SK-N-DZ (cell line): ENCODE measurements at regions not wholly inside any gene's neighbourhood (a gene's known extent, or its start where the extent isn't known, plus 50 kb on each side); places are given as distances from the start of the nearest gene placed in this dataset.
A peak's percentile ranks its signal among the peaks of the same experiment; 100 is the strongest.
"Not testable (repeated sequence)": the region's sequence is repeated elsewhere in the genome, so short reads cannot be mapped to it uniquely, and the experiment has no call there.

ENCODE experiments used
- DNase-seq: peaks from one replicate; pipeline ENCODE4 v3.0.0-alpha.2; 2015; ENCODE audit warnings: low spot score

GRCh38 chr6:97677626-97678025 lies 394.6 kb upstream of the MMS22L start:
- no peak for DNase-seq

- DNase-seq = no peak
Measured at GRCh38 chr6:97687916-97688315, 404.9 kb upstream of the MMS22L start.

- peak; percentile 15 for DNase-seq
Measured at GRCh38 chr6:97689078-97689754, 406.2 kb upstream of the MMS22L start.

DNA sequence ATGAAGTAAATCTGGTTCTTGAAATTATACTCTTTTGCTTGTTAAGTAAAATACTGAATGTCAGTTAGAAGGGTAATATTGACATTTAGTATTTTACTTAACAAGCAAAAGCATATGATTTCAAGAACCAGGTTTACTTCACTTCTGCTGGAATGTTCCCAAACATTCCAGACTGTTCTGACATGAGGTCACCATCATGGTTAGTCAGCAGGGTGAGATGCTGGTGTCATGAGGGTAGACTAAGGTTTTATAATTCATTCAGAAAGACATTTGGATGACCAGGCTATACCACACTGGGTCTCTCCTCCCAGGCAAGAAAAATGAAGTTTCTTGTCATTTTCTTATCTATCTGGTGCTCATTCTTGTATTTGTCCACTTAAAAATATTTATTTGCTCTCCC lies 414.4 kb upstream of the MMS22L start:
- no peak for DNase-seq

GRCh38 chr6:97701801-97702200 lies 418.8 kb upstream of the MMS22L start:
- no peak for DNase-seq

DNA sequence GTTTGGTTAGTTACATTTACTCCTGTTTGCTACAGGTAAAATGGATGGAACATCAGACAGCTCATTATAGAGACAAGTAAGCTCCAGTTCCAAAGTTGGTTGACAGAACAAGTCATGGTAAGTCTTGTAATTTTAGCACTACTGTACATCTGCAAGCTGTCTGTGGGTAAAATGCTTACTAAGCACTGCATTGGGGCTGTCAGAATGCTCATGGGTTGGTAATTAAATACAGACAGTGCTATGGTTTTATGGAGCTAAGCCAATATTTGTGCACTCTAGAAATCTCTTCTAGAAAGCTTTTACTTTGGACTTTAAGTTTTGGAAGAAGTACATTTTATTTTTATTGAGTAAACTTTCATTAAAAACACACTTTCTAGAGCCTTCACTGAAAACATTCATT lies 419.2 kb upstream of the MMS22L start:
- DNase-seq = no peak

DNA sequence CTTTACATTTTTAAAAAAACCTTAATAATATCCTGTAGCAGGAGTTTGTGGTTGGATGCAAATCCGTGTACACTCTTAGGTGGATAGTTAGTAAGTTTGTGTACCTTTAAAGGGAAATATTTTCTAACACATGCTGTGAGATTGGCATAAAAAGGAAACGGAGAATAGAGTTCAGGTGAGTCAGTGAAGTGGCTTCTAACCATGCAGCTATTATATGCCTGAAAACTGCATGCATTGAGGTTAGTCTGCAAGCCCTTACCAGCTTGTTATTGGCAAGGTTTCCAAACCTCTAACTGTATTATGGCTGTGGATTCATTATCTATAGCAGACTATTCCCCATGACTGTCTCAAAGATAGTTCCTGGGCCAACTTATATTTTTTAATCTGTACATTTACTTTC lies 420.6 kb upstream of the MMS22L start:
- DNase-seq = no peak

DNA sequence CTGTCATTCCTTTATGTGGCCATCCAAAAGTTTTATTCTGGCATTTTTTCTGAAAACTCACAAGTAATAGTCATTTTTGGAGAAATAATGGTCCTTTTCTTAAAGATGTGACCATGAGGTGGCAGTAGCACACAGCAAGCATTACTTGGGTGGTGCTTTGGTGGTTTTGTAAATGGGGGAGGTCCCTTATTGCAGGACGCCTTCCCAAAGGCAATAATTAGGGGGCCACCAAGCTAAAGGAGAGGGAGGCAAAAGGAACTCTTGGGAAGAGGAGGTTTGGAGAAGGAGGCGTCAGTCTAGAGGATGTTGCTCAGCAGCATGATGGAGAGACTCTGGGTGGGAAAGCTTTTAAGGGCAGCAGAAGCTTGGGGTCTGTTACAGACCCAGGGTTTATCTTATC lies 422.6 kb upstream of the MMS22L start:
- DNase-seq = peak; percentile 28

DNA sequence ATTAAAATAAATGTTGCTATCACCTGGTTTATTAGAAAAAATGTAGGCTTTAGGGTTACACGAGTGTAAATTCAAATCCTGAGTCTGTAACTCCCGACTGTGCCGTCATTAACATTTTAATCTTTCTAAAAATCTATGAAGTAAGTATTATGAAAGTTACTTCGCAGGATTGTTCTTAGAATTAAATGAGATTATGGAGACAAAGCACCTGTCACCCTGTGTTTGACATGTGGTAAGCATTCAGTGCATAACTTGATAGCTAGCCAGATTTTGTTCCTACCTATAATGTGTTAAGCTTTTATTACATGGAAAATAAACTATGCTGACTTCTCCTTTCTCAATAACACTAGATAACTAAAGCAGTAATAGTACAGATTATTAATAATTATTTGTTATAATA lies 429.7 kb upstream of the MMS22L start:
- no peak for DNase-seq

GRCh38 chr6:97714772-97715171 lies 431.8 kb upstream of the MMS22L start:
- DNase-seq = no peak

GRCh38 chr6:97717086-97717485 lies 434.1 kb upstream of the MMS22L start:
- no peak for DNase-seq

GRCh38 chr6:97726378-97726777 lies 443.4 kb upstream of the MMS22L start:
- peak; percentile 26 for DNase-seq

- peak; percentile 9 for DNase-seq
Measured at GRCh38 chr6:97732045-97732444, 449.0 kb upstream of the MMS22L start.

- no peak for DNase-seq
Measured at GRCh38 chr6:97757575-97757974, 474.6 kb upstream of the MMS22L start.

DNA sequence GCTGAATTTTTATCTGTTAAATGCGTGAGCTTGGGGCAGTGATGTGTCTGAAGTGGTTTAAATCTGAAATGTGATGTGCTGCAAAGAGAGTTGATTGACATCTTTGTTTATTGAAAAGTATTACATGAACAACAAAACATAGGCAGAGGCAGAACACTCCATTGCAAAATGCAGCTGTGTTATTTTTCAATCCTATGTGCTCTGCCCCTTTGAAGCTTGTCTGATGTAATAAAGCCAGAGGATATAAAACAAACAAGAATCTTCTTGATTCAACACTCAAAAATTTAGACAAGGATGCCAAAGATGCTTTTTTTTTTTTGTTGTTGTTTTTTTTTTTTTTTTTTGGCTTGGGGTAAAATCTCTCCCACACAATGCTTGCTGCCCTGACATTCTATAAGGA lies 482.4 kb upstream of the MMS22L start:
- no peak for DNase-seq

DNA sequence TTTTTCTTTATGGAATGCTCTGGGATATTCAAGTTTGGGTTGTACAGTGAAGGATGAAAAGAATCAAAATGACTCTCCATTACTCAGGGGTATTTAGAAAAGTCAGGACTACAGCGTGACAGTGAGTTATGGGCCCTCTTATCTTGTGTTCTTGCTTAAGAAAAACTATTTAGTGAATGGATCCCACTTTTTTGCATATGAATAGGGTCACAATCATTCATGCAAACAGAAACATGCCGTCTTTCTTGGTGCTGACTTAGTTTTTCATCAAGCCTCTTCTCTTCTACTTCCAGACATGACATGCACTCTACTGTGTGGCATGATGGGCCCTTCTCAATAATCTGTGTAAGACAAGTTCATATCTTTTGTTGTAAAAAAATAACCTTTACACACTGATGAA lies 488.4 kb upstream of the MMS22L start:
- DNase-seq = no peak

GRCh38 chr6:97775012-97775411 lies 492.0 kb upstream of the MMS22L start:
- no peak for DNase-seq

DNA sequence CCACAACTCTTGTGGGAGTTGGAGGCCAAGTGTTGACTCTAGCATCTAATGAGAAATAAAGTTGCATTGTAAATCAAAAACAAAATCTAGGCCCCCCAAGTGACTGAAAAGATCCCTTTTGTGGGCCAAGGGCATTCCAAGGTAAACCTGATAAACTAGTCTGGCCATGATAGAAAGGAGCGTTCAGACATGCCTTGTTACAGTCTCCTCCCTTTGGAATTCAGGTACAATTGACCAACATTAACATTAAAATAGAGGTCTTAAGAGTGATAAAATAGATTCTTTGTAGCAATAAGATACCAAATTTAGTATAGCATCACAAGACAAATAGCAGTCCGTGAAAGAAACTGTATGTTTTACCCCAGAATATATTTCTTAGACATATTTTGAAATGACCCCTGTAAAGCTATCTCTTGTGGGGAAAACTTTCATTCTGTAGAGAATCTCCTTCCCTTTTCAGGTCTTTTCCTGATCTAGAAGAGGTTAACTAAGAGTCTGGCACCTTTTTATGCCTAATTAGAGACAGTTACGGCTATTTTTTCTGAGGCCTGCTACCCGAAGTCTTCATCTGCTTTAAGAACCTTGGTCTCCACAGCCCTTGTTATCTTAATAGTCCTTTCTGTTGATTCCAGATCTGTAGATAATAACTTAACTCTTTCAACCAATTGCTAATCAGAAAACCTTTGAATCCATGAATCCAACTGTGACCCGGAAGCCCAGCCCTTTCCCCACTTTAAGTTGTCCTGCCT lies 495.4 kb upstream of the MMS22L start:
- no peak for DNase-seq

- DNase-seq = not testable (repeated sequence)
Measured at GRCh38 chr6:97779039-97779766, 496.2 kb upstream of the MMS22L start.

DNA sequence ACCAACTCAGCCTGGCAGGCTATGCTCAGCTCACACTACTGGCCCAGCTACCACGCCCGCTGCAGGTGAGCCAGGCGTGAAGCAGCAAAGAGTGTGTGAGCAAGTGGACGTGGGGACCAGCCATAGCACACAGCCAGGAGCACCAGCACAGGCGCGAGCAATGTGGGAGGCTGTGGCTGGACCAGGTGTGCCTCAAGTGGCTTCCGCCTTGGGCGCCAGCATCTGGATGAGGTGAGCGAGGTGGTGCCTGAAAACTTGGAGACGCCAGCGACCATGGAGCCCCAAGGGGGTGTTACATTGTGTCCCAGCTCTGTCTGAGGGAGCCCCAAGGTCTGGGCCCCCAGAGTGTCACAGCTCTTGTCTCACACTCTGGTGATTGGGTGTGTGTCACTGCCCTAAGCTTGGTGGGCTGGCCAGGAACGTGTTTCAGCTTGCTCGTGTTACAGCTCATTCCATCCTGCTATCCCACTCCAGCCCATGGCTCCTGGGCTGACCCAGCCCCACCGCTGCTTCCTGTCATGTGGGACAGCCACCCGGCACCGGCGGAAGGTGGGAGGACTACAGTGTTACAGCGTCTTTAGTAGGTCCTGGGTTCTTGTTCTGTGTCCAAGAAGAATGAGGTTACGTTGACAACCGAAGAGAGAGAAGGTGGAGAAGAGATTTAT lies 508.0 kb upstream of the MMS22L start:
- DNase-seq = no peak

- DNase-seq = no peak
Measured at GRCh38 chr6:97805596-97805995, 522.6 kb upstream of the MMS22L start.

GRCh38 chr6:97812940-97813339 lies 529.9 kb upstream of the MMS22L start:
- no peak for DNase-seq
